Common myeloid progenitor, CD34-positive (primary cell): ENCODE measurements at regions not wholly inside any gene's neighbourhood (a gene's known extent, or its start where the extent isn't known, plus 50 kb on each side); places are given as distances from the start of the nearest gene placed in this dataset.

Experiments
- CTCF ChIA-PET: fragments of 350-600 bp; sonication (Branson Sonifier 250); formaldehyde crosslinking; loops from one replicate; lab custom pipeline; 2021; ENCODE audit warnings: antibody characterized with exemption; lab: Charles Lee
- POLR2A ChIA-PET: fragments of 350-600 bp; sonication (Branson Sonifier 250); formaldehyde crosslinking; loops from one replicate; lab custom pipeline; 2021; ENCODE audit warnings: antibody characterized with exemption; lab: Charles Lee
- DNase-seq, 3 donors: peaks; one replicate each; pipeline versions ENCODE4 v3.0.0 to v3.0.0-alpha.2; 2013
- H3K27ac ChIP-seq, 2 experiments: 1 replicate in 1 of 2; 2 replicates in 1 of 2; pipeline ENCODE4 v1.7.0; 2013; ENCODE audit warnings: inconsistent platforms in 2 of 2, low read length in 2 of 2, mild to moderate bottlenecking in 2 of 2, low read depth in 1 of 2, moderate library complexity in 1 of 2; ENCODE audit not compliant: severe bottlenecking in 2 of 2, insufficient read depth in 1 of 2, poor library complexity in 1 of 2
- H3K27me3 ChIP-seq, 5 experiments: replicated peaks in 2 of 5; 1 replicate in 3 of 5; 2 replicates in 2 of 5; pipeline versions ENCODE4 v1.6.1 to v1.7.0; 2013; ENCODE audit warnings: low read length in 4 of 5, mild to moderate bottlenecking in 2 of 5, moderate library complexity in 2 of 5, inconsistent platforms in 1 of 5; ENCODE audit not compliant: insufficient read depth in 5 of 5, control insufficient read depth in 4 of 5
- H3K36me3 ChIP-seq, 4 experiments: 1 replicate in 2 of 4; 2 replicates in 2 of 4; pipeline versions ENCODE4 v1.6.1 to v1.7.0; 2013; ENCODE audit warnings: low read length in 3 of 4, control low read depth in 1 of 4, mild to moderate bottlenecking in 1 of 4; ENCODE audit not compliant: control insufficient read depth in 4 of 4, insufficient read depth in 4 of 4
- H3K4me1 ChIP-seq, 4 experiments: 1 replicate in 3 of 4; 2 replicates in 1 of 4; pipeline versions ENCODE4 v1.6.1 to v1.7.1; 2013; ENCODE audit warnings: low read length in 3 of 4, mild to moderate bottlenecking in 3 of 4, control low read depth in 1 of 4, inconsistent platforms in 1 of 4, moderate library complexity in 1 of 4; ENCODE audit not compliant: control insufficient read depth in 4 of 4, insufficient read depth in 4 of 4; ENCODE audit errors: control extremely low read depth in 1 of 4
- H3K4me3 ChIP-seq, 7 experiments: 1 replicate in 4 of 7; 2 replicates in 3 of 7; pipeline versions ENCODE4 v1.5.1 to v1.7.0; 2013; ENCODE audit warnings: mild to moderate bottlenecking in 7 of 7, low read length in 6 of 7, moderate library complexity in 6 of 7, inconsistent platforms in 2 of 7, low read depth in 2 of 7, control low read depth in 1 of 7; ENCODE audit not compliant: insufficient read depth in 4 of 7, control insufficient read depth in 1 of 7; ENCODE audit errors: extremely low read depth in 1 of 7
- H3K9me3 ChIP-seq, 5 experiments: 1 replicate in 4 of 5; 2 replicates in 1 of 5; pipeline versions ENCODE4 v1.6.1 to v1.7.1; 2013; ENCODE audit warnings: low read length in 4 of 5, mild to moderate bottlenecking in 2 of 5, inconsistent platforms in 1 of 5, low read depth in 1 of 5, moderate library complexity in 1 of 5; ENCODE audit not compliant: control insufficient read depth in 4 of 5, insufficient read depth in 2 of 5; ENCODE audit errors: control extremely low read depth in 1 of 5
- WGBS: methylation state at CpG from one replicate; pipeline ENCODE4 v1.1.5; 2013; ENCODE audit not compliant: insufficient coverage; 5-methylcytosine and 5-hydroxymethylcytosine counted together

GRCh38 chr10:124162774-124163354 lies 69.5 kb upstream of the CHST15 start:
- POLR2A ChIA-PET, result no interaction called here
- peaks cover 0 to 26% (median 5%) of the 10 kb centered on the region in 5 experiments for H3K27me3 ChIP-seq
- H3K9me3 ChIP-seq, result peaks cover 0 to 3% (median 0%) of the 10 kb centered on the region in 5 experiments
- 92% methylated on average over 4 of the region's 6 CpGs for WGBS
- H3K4me1 ChIP-seq, result no peaks in the 10 kb centered on the region
- H3K36me3 ChIP-seq, result no peaks in the 10 kb centered on the region
- H3K4me3 ChIP-seq, result no peak overlapping the region
- DNase-seq, result no peak
- no peak overlapping the region for H3K27ac ChIP-seq
- CTCF ChIA-PET, result no interaction called here

GRCh38 chr10:124162136-124162535 lies 68.7 kb upstream of the CHST15 start:
- no peak overlapping the region for H3K4me3 ChIP-seq
- ChIA-PET CTCF (no interaction called here), POLR2A (no interaction called here)
- peaks cover 0 to 3% (median 0%) of the 10 kb centered on the region in 5 experiments for H3K9me3 ChIP-seq
- no peak for DNase-seq
- no peak overlapping the region for H3K27ac ChIP-seq
- no peaks in the 10 kb centered on the region for H3K36me3 ChIP-seq
- H3K4me1 ChIP-seq, result no peaks in the 10 kb centered on the region
- WGBS, result 100% methylated on average over 2 of the region's 6 CpGs
- H3K27me3 ChIP-seq, result peaks cover 0 to 26% (median 7%) of the 10 kb centered on the region in 5 experiments

GRCh38 chr10:124161601-124162000 lies 68.2 kb upstream of the CHST15 start:
- POLR2A ChIA-PET, result no interaction called here
- 98% methylated on average over 4 of the region's 5 CpGs for WGBS
- H3K4me1 ChIP-seq, result no peaks in the 10 kb centered on the region

GRCh38 chr10:124160943-124161582 lies 67.7 kb upstream of the CHST15 start:
- Histone ChIP-seq H3K27ac (no peak overlapping the region), H3K27me3 (peaks cover 0 to 26% (median 7%) of the 10 kb centered on the region in 5 experiments), H3K4me3 (no peak overlapping the region), H3K4me1 (no peaks in the 10 kb centered on the region), H3K9me3 (peaks cover 0 to 3% (median 0%) of the 10 kb centered on the region in 5 experiments), H3K36me3 (no peaks in the 10 kb centered on the region)
- DNase-seq, result no peak
- CTCF ChIA-PET, result no interaction called here
- WGBS, result 100% methylated on average over 9 of the region's 13 CpGs
- POLR2A ChIA-PET, result no interaction called here

More at GRCh38 chr10:124161601-124162000, 68.2 kb upstream of the CHST15 start:
- Histone ChIP-seq H3K9me3 (peaks cover 0 to 3% (median 0%) of the 10 kb centered on the region in 5 experiments), H3K4me3 (no peak overlapping the region), H3K27ac (no peak overlapping the region), H3K27me3 (peaks cover 0 to 26% (median 7%) of the 10 kb centered on the region in 5 experiments), H3K36me3 (no peaks in the 10 kb centered on the region)
- CTCF ChIA-PET, result no interaction called here
- DNase-seq, result no peak

- H3K27ac ChIP-seq, result no peak overlapping the region
Observed at GRCh38 chr10:124160176-124160575, 66.8 kb upstream of the CHST15 start.

GRCh38 chr10:124159153-124159552 lies 65.8 kb upstream of the CHST15 start:
- no peak overlapping the region for H3K27ac ChIP-seq
- H3K4me1 ChIP-seq, result peaks cover 0 to 6% (median 3%) of the 10 kb centered on the region in 4 experiments
- no peak overlapping the region for H3K4me3 ChIP-seq
- H3K9me3 ChIP-seq, result peaks cover 0 to 3% (median 0%) of the 10 kb centered on the region in 5 experiments
- CTCF ChIA-PET, result no interaction called here
- H3K36me3 ChIP-seq, result no peaks in the 10 kb centered on the region
- DNase-seq, result no peak
- POLR2A ChIA-PET, result no interaction called here
- WGBS, result 87% methylated on average over 4 of the region's 5 CpGs
- H3K27me3 ChIP-seq, result peaks cover 0 to 26% (median 7%) of the 10 kb centered on the region in 5 experiments

More at GRCh38 chr10:124160176-124160575, 66.8 kb upstream of the CHST15 start:
- no peaks in the 10 kb centered on the region for H3K4me1 ChIP-seq
- no peak overlapping the region for H3K4me3 ChIP-seq
- H3K9me3 ChIP-seq, result peaks cover 0 to 3% (median 0%) of the 10 kb centered on the region in 5 experiments
- H3K36me3 ChIP-seq, result no peaks in the 10 kb centered on the region
- WGBS, result 82% methylated on average over 9 of the region's 10 CpGs
- peaks cover 0 to 26% (median 7%) of the 10 kb centered on the region in 5 experiments for H3K27me3 ChIP-seq
- ChIA-PET POLR2A (no interaction called here), CTCF (no interaction called here)
- DNase-seq, result no peak

- Histone ChIP-seq H3K27ac (no peak overlapping the region), H3K4me3 (no peak overlapping the region), H3K4me1 (peaks cover 2 to 11% (median 8%) of the 10 kb centered on the region in 4 experiments), H3K27me3 (peaks cover 0 to 26% (median 8%) of the 10 kb centered on the region in 5 experiments), H3K36me3 (no peaks in the 10 kb centered on the region), H3K9me3 (peaks cover 0 to 3% (median 0%) of the 10 kb centered on the region in 5 experiments)
- DNase-seq, result no peak
- 96% methylated on average over 6 of the region's 8 CpGs for WGBS
- CTCF ChIA-PET, result no interaction called here
- POLR2A ChIA-PET, result no interaction called here
Observed at GRCh38 chr10:124158592-124158991, 65.2 kb upstream of the CHST15 start.
